ENCODE measurements at regions not wholly inside any gene's neighbourhood (a gene's known extent, or its start where the extent isn't known, plus 50 kb on each side); places are given as distances from the start of the nearest gene placed in this dataset.

GRCh38 chr13:39959497-39960144 lies 304.2 kb downstream of the COG6 start:
- Histone ChIP-seq H3K9me3 (ENCODE audit: low read length) (no peaks in the 10 kb centered on the region), H2AFZ (ENCODE audit: low read length) (no peak overlapping the region), H3K4me3 (ENCODE audit: low read depth, low read length, poor library complexity, severe bottlenecking) (no peak overlapping the region), H3K79me2 (ENCODE audit: insufficient read depth, low read depth, low read length) (no peaks in the 10 kb centered on the region), H3K27ac (ENCODE audit: low read depth, low read length, poor library complexity, severe bottlenecking) (no peak overlapping the region), H3K9me2 (ENCODE audit: insufficient read depth, low read length) (no peaks in the 10 kb centered on the region), H3K36me3 (ENCODE audit: insufficient read depth, low read length) (no peaks in the 10 kb centered on the region), H3K4me2 (ENCODE audit: low read length) (no peak overlapping the region), H3K4me1 (ENCODE audit: insufficient read depth, low read length, poor library complexity, severe bottlenecking) (peaks cover 20% of the 10 kb centered on the region), H4K20me1 (ENCODE audit: insufficient read depth, low read length) (no peaks in the 10 kb centered on the region)
- intact Hi-C loops (cut with micrococcal nuclease; ENCODE audit: unreplicated experiment): no loop called here
- BruUV-seq (replicated peaks): no TSS peak
- no peak for DNase-seq (ENCODE audit: low spot score)
- POLR2A ChIA-PET: interaction anchor here (0.6 to 1.1 kb wide), 2 partner anchors 419 to 944 kb away, joined by 3 read pairs; no protein-coding TSS in a partner anchor
- TF ChIP-seq CTCF (conservative IDR thresholded peaks at IDR 0.05; ENCODE audit: low read length): no peak
- TF ChIP-seq EZH2phosphoT487 (IDR thresholded peaks at IDR 0.05; ENCODE audit: borderline replicate concordance, low read depth, low read length): no peak
- CTCF ChIA-PET (ENCODE audit: unreplicated experiment): no interaction called here

GRCh38 chr13:39960191-39960590 lies 304.7 kb downstream of the COG6 start:
- no peak overlapping the region for H3K27ac ChIP-seq (ENCODE audit: low read depth, low read length, poor library complexity, severe bottlenecking)
- no peaks in the 10 kb centered on the region for H3K79me2 ChIP-seq (ENCODE audit: insufficient read depth, low read depth, low read length)
- no peak overlapping the region for H3K4me2 ChIP-seq (ENCODE audit: low read length)
- H2AFZ ChIP-seq (ENCODE audit: low read length): no peak overlapping the region
- H3K4me3 ChIP-seq (ENCODE audit: low read depth, low read length, poor library complexity, severe bottlenecking): no peak overlapping the region
- intact Hi-C loops (cut with micrococcal nuclease; ENCODE audit: unreplicated experiment): no loop called here
- TF ChIP-seq CTCF (conservative IDR thresholded peaks at IDR 0.05; ENCODE audit: low read length): no peak
- TF ChIP-seq EZH2phosphoT487 (IDR thresholded peaks at IDR 0.05; ENCODE audit: borderline replicate concordance, low read depth, low read length): no peak
- BruUV-seq (replicated peaks): no TSS peak
- no peak for DNase-seq (ENCODE audit: low spot score)
- no peaks in the 10 kb centered on the region for H3K9me2 ChIP-seq (ENCODE audit: insufficient read depth, low read length)
- H3K36me3 ChIP-seq (ENCODE audit: insufficient read depth, low read length): no peaks in the 10 kb centered on the region
- CTCF ChIA-PET (ENCODE audit: unreplicated experiment): no interaction called here
- H3K4me1 ChIP-seq (ENCODE audit: insufficient read depth, low read length, poor library complexity, severe bottlenecking): peaks cover 20% of the 10 kb centered on the region
- H4K20me1 ChIP-seq (ENCODE audit: insufficient read depth, low read length): no peaks in the 10 kb centered on the region
- POLR2A ChIA-PET: interaction anchor here (0.6 to 1.1 kb wide), 3 partner anchors 187 to 945 kb away, joined by 3 read pairs; no protein-coding TSS in a partner anchor
- H3K9me3 ChIP-seq (ENCODE audit: low read length): no peaks in the 10 kb centered on the region

GRCh38 chr13:39961036-39961435 lies 305.6 kb downstream of the COG6 start:
- POLR2A ChIA-PET: interaction anchor here (0.6 to 1.3 kb wide), 4 partner anchors 17 to 722 kb away, joined by 3 to 5 read pairs (median 4); no protein-coding TSS in a partner anchor
- no TSS peak for BruUV-seq (replicated peaks)
- Histone ChIP-seq H3K4me1 (ENCODE audit: insufficient read depth, low read length, poor library complexity, severe bottlenecking) (peaks cover 14% of the 10 kb centered on the region), H3K9me2 (ENCODE audit: insufficient read depth, low read length) (no peaks in the 10 kb centered on the region), H3K79me2 (ENCODE audit: insufficient read depth, low read depth, low read length) (no peaks in the 10 kb centered on the region), H3K4me3 (ENCODE audit: low read depth, low read length, poor library complexity, severe bottlenecking) (no peak overlapping the region), H2AFZ (ENCODE audit: low read length) (0 out of 2 replicates have a peak overlapping the region, but pooled peaks have one; percentile 9), H3K4me2 (ENCODE audit: low read length) (no peak overlapping the region), H4K20me1 (ENCODE audit: insufficient read depth, low read length) (no peaks in the 10 kb centered on the region), H3K36me3 (ENCODE audit: insufficient read depth, low read length) (no peaks in the 10 kb centered on the region), H3K9me3 (ENCODE audit: low read length) (no peaks in the 10 kb centered on the region), H3K27ac (ENCODE audit: low read depth, low read length, poor library complexity, severe bottlenecking) (no peak overlapping the region)
- DNase-seq (ENCODE audit: low spot score): no peak
- CTCF ChIA-PET (ENCODE audit: unreplicated experiment): no interaction called here
- TF ChIP-seq EZH2phosphoT487 (IDR thresholded peaks at IDR 0.05; ENCODE audit: borderline replicate concordance, low read depth, low read length): no peak
- TF ChIP-seq CTCF (conservative IDR thresholded peaks at IDR 0.05; ENCODE audit: low read length): no peak
- intact Hi-C loops (cut with micrococcal nuclease; ENCODE audit: unreplicated experiment): no loop called here
